ENCODE measurements at regions not wholly inside any gene's neighbourhood (a gene's known extent, or its start where the extent isn't known, plus 50 kb on each side); places are given as distances from the start of the nearest gene placed in this dataset.
A peak's percentile ranks its signal among the peaks of the same experiment; 100 is the strongest.

- CTCF ChIA-PET = interaction anchor here (0.5 to 1.6 kb wide), 5 partner anchors 62 to 1860 kb away, joined by 3 to 11 read pairs (median 5); no protein-coding TSS in a partner anchor
- no peak for DNase-seq (ENCODE audit: low spot score)
- TF ChIP-seq CTCF (conservative IDR thresholded peaks at IDR 0.05; ENCODE audit: low read depth) = peak; percentile 63
Measured at GRCh38 chr12:100733817-100734593, 60.6 kb upstream of the ANO4 start.

GRCh38 chr12:100737168-100737567, 57.4 kb upstream of the ANO4 start:
- POLR2A ChIA-PET (ENCODE audit: low non-redundant PET) = no interaction called here
- DNase-seq (ENCODE audit: low spot score) = no peak
- no peak for TF ChIP-seq CTCF (conservative IDR thresholded peaks at IDR 0.05; ENCODE audit: low read depth)
- H3K27ac ChIP-seq = no peak overlapping the region
- CTCF ChIA-PET = no interaction called here

More at GRCh38 chr12:100733817-100734593, 60.6 kb upstream of the ANO4 start:
- H3K27ac ChIP-seq = no peak overlapping the region
- POLR2A ChIA-PET (ENCODE audit: low non-redundant PET) = no interaction called here

GRCh38 chr12:100738086-100738485, 56.5 kb upstream of the ANO4 start:
- ChIA-PET CTCF (interaction anchor here (0.6 kb wide), 1 partner anchor 81 kb away, joined by 3 read pairs; no protein-coding TSS in a partner anchor), POLR2A (ENCODE audit: low non-redundant PET) (no interaction called here)
- DNase-seq (ENCODE audit: low spot score) = no peak
- no peak overlapping the region for H3K27ac ChIP-seq
- no peak for TF ChIP-seq CTCF (conservative IDR thresholded peaks at IDR 0.05; ENCODE audit: low read depth)

GRCh38 chr12:100741084-100741711, 53.4 kb upstream of the ANO4 start:
- H3K27ac ChIP-seq = no peak overlapping the region
- ChIA-PET CTCF (interaction anchor here (0.7 to 0.9 kb wide), 2 partner anchors 68 to 281 kb away, joined by 3 read pairs; no protein-coding TSS in a partner anchor), POLR2A (ENCODE audit: low non-redundant PET) (no interaction called here)
- peak; percentile 48 for DNase-seq (ENCODE audit: low spot score)
- peak; percentile 80 for TF ChIP-seq CTCF (conservative IDR thresholded peaks at IDR 0.05; ENCODE audit: low read depth)

GRCh38 chr12:100743060-100743459, 51.5 kb upstream of the ANO4 start:
- no peak for DNase-seq (ENCODE audit: low spot score)
- CTCF ChIA-PET = interaction anchor here (0.7 kb wide), 1 partner anchor 390 kb away, joined by 3 read pairs; no protein-coding TSS in a partner anchor
- POLR2A ChIA-PET (ENCODE audit: low non-redundant PET) = no interaction called here
- no peak overlapping the region for H3K27ac ChIP-seq
- no peak for TF ChIP-seq CTCF (conservative IDR thresholded peaks at IDR 0.05; ENCODE audit: low read depth)

Data from RWPE1 (cell line).